Activated CD4-positive, alpha-beta T cell treated with anti-CD3 and anti-CD28 coated beads, Interleukin-10, Interleukin-2, amounts not matched to agents 100 ng/mL and 50 ng/mL, durations not matched to agents 16 hours and 8 hours (primary cell): ENCODE measurements at regions not wholly inside any gene's neighbourhood (a gene's known extent, or its start where the extent isn't known, plus 50 kb on each side); places are given as distances from the start of the nearest gene placed in this dataset.

Source experiments
- DNase-seq: peaks from one replicate; pipeline ENCODE4 v3.0.0-alpha.2; 2020

DNA sequence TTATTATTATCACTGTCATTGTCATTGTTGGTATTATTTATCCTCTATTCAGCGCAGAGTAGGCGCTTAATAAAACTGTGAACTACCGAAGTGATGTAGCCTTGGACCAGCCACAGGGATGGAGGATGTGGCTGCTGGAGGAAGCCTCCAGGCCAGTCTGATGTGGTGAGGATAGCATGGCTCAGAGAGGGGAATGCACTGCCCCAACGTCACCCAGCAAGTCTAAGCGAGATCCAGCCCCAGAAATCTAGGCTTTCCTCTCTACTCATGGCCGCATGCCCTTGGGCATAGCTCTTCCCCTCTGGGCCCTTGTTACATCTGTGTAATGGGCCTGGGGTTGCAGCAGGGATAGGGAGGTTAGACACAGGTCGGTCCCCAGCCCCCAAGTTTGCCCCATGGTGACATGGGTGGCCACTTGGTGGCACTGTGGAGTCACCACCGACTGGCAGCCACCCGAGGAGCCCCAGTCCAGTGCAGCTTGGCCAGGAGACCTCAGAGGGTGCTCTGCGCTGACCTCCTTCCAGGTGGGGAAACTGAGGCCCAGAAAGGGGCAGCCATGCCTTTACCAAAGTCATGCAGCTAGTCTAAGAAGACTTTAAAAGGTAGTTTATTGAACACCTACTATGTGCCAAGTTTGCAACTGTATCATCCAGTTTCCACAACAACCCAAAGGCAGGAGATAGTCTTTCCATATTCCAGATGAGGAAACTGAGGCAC lies 395.7 kb downstream of the MN1 start:
- peak; percentile 49 for DNase-seq

DNA sequence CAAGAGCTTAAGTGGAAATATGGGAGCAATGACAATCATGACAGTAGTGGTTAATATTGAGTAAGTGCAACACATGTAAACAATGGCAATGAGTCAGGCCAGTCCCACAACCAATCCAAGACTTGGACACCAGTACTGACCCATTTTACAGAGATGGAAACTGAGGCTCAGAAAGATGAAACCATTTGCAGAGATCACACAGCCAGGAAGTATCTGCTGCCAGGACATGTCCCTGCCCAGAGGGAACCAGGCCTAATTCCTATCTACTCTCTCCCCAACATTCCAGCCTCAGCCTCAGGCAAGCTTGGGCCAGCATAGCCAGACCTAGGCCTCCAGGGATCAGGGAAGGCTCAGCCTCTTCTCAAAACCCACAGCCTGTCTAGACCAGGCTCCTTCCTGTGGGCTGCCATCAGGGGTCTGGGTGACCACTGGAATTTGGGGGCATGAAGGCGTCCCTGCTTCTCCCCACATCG lies 395.1 kb downstream of the MN1 start:
- DNase-seq = no peak

GRCh38 chr22:27407369-27407985 lies 394.1 kb downstream of the MN1 start:
- DNase-seq = no peak

DNA sequence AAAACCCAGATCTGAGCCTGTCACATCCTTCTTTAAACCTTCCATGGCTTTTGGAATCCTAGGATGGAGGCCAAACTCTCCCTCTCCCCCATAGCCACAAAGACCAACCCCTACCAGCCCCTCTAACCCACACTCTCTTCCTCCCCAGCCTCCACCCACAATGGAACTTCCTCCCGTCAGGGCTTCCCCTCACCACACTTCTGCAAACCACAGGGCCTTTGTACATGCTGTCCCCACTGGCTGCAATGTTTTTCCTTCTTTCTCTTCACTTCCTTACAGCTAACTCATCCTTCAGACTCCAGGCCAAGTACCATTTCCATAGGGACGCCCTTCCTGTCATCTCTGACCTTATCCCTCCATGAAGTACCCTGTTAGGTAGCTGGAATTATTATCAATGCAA lies 393.5 kb downstream of the MN1 start:
- DNase-seq = no peak

GRCh38 chr22:27409299-27409698 lies 392.3 kb downstream of the MN1 start:
- no peak for DNase-seq

GRCh38 chr22:27412866-27413445 lies 388.6 kb downstream of the MN1 start:
- no peak for DNase-seq

GRCh38 chr22:27413702-27414101 lies 387.9 kb downstream of the MN1 start:
- DNase-seq = no peak

DNA sequence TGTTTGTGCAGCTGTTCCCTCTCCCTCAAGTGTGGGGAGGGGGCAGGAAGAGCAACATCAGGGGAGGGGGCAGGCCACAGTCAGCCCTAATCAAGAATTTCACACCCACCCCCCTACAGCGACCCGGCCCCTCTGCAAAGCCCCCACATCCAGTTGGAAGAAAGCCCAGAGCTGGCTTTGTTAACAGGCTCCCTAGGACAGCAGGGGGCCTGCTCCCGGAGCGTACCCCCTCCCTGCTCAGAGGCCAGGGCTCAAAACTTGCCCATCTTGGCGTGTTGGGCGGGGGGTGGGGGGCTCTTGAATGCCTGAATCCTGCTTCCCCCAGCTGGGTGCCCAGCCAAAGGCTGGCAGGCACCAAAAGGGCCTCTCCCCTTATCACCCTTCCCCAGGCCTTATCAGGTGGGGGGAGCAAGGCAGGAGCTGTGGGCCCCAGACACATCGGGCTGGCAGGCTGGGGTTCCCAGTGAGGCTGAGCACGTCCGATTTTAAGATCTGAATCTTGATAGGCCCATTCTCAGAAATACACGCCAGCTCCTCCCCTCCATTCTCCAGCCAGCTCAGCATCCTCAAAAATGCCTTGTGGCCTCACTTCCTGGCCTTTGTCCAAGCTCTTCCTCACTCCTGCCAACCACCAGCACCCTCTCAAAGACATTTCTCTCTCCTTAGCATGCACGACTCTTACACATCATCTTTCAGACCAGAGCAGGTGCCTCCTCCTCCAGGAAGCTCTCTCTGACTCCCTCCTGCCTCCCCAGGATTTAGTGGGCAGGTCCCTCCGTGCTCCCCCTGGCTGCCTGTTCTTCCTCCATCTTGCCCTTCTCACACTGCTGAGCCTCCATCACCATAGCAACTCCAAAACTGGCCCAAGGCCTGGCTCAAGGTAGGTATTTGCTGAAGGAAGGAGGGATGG lies 384.8 kb downstream of the MN1 start:
- no peak for DNase-seq

- no peak for DNase-seq
These were observed 384.1 kb downstream of the MN1 start for GRCh38 chr22:27417421-27417814.

DNA sequence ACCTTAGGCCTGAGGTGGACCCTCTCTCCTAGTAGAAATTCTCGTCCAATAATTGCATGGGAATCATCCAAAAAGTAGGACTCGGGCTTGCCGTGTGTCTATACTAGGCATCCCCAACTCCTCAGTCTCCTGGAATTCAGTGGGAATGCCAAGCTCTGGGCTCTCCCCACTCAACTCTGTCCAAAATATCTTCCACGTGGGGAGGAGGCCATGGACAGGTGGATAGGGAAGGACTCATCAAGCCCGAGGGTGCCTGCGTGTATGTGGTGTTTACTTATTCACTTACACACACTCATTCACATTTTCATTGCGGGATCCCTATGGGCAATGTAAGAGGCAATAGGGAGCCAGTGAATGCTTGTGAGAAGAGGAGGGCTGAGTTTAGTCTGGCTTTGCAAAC lies 383.3 kb downstream of the MN1 start:
- DNase-seq = no peak

- no peak for DNase-seq
These were observed 382.1 kb downstream of the MN1 start for GRCh38 chr22:27419473-27419872.

DNA sequence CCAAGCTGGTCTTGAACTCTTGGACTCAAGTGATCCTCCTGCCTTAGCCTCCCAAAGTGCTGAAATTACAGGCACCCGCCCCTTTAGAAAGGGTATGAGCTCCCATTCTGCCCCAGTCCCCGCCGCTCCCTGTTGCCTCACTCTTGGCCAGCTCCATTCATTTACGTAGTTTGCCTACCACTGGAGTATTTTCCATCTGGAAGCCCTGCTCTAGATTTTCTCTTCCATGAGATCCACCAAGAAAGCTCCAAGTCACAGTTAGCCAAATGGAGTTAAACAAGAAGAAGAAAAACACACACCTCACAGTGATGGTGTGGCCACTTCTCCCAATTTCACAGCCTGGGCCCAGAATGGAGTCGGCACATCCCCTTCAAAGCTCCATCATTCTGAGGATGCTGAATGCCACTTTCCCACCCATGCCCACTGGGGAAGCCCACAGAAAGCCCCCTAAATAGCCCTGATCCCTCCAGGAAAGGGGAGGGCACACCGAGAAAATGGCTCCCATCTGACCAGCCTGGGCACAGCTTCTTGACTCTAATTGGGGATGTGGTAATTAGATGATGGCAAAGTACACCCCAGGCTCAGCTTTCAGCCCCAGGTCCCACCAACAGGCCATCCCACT lies 381.2 kb downstream of the MN1 start:
- no peak for DNase-seq

DNA sequence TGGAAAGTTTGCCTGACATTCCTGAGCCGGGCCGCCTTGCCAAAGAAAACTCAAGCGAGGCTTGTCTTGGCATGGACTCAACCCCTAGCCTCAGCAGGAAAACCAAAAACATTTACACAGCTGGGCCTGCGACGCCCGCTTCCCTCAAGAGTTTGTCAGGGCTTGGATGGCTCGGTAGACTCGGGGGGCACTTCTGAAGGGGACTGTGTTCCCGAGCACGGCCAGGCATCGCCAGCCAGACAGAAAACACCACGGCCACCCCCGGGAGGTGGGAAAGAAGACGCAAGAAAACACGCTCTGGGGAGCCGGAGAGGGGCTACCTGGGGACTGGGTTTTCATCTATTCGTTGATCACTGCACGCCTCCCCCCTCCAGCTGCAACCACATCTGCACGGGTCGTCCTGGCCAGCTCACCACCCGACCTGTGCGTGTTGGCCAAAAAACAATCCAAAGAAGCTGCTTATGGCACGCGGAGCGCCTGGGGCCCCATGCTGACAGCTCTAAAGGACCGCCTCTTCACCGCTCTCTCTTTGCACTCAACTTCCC lies 380.7 kb downstream of the MN1 start:
- no peak for DNase-seq

- DNase-seq = no peak
These were observed 379.1 kb downstream of the MN1 start for GRCh38 chr22:27422442-27422841.

DNA sequence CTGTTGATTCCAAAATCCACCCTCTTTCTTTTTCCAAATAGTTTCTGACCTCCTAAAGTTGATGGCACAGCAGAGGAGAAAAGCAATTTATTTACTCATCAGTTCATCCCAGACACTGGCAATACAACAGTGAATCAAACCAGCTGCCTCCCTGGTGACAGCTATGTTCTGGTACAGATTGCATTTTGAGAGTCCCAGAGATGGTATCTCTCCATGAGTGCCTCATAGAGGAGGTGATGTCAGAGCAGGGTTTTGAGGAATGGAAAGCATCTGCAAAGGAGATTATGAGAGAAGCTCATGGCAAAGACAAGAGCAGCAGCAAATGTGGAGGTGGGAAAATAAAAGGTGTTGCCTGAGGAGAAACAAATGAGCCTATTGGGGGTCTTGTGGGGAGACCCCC lies 377.2 kb downstream of the MN1 start:
- no peak for DNase-seq

- no peak for DNase-seq
These were observed 372.1 kb downstream of the MN1 start for GRCh38 chr22:27429476-27429875.

GRCh38 chr22:27431081-27431480 lies 370.5 kb downstream of the MN1 start:
- DNase-seq = no peak

GRCh38 chr22:27431896-27432295 lies 369.7 kb downstream of the MN1 start:
- DNase-seq = no peak

DNA sequence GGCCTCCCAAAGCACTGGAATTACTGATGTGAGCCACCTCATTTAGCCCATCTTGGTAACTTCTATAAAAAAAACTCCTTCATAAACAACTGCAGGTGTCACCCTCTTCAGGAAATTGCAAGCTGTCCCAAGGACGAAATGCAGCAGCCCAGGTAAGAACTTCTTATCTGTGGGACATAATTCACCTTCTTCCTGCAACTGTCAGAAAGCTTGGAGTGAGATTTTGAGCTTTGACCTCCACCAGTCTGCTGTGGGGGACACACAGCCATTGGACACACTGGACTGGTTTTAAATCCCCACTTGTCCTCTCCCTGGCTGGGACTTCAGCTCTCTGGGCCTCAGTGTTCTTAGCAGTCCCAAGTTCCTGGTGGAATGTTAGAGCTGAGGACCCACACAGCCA lies 368.5 kb downstream of the MN1 start:
- DNase-seq = no peak

GRCh38 chr22:27433585-27434190 lies 367.9 kb downstream of the MN1 start:
- no peak for DNase-seq

DNA sequence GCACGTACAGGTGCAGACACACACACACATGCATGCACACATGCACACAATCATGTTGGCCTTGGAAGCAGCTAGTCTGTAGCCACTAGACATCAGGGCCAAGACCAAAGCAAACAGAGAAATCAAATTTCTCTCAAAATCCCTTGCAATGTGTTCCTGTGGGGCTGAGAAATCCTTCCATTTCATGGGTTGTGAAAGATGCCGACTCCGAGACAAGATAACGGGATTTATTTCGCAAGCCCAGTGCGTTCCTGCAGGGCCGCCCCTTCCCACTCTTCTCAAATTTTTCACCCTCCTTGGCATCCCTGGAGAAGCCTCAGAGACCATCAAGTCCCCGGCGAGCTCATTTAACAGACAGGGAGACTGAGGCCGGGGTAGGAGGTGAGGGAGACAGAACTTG lies 366.7 kb downstream of the MN1 start:
- DNase-seq = no peak
